GM13976 (cell line): ENCODE measurements at regions not wholly inside any gene's neighbourhood (a gene's known extent, or its start where the extent isn't known, plus 50 kb on each side); places are given as distances from the start of the nearest gene placed in this dataset.

Source experiments
- DNase-seq: peaks from one replicate; pipeline ENCODE4 v3.0.0; 2012; ENCODE audit warnings: low spot score
- CTCF ChIP-seq: IDR thresholded peaks from 2 replicates; pipeline ENCODE4 v1.5.1; 2012; ENCODE audit warnings: borderline replicate concordance, mild to moderate bottlenecking; ENCODE audit not compliant: insufficient read depth; ENCODE audit errors: extremely low read depth, missing control alignments, control extremely low read depth
- in situ Hi-C: fragments of 300-500 bp; cut with MboI; formaldehyde crosslinking; loops from one replicate; pipeline ENCODE4 v1.12.0; 2022; ENCODE audit warnings: low sequenced_read_pairs, mixed read lengths, inconsistent platforms; ENCODE audit not compliant: unreplicated experiment

GRCh38 chr18:64854112-64854511 lies 705.2 kb upstream of the LINC00305 start:
- no peak for DNase-seq
- in situ Hi-C loops = no loop called here
- TF ChIP-seq CTCF = no peak

- no peak for TF ChIP-seq CTCF
- no peak for DNase-seq
- in situ Hi-C loops = no loop called here
These were observed 703.4 kb upstream of the LINC00305 start for GRCh38 chr18:64852281-64852680.

GRCh38 chr18:64851726-64852125 lies 702.8 kb upstream of the LINC00305 start:
- in situ Hi-C loops = no loop called here
- TF ChIP-seq CTCF = no peak
- no peak for DNase-seq

- in situ Hi-C loops = no loop called here
- TF ChIP-seq CTCF = no peak
- no peak for DNase-seq
These were observed 701.9 kb upstream of the LINC00305 start for GRCh38 chr18:64850791-64851190.

GRCh38 chr18:64840911-64841701 lies 692.2 kb upstream of the LINC00305 start:
- in situ Hi-C loops = no loop called here
- no peak for DNase-seq
- no peak for TF ChIP-seq CTCF

GRCh38 chr18:64810354-64810753 lies 661.5 kb upstream of the LINC00305 start:
- in situ Hi-C loops = no loop called here
- no peak for DNase-seq
- TF ChIP-seq CTCF = no peak
